ENCODE measurements at regions not wholly inside any gene's neighbourhood (a gene's known extent, or its start where the extent isn't known, plus 50 kb on each side); places are given as distances from the start of the nearest gene placed in this dataset.

DNA sequence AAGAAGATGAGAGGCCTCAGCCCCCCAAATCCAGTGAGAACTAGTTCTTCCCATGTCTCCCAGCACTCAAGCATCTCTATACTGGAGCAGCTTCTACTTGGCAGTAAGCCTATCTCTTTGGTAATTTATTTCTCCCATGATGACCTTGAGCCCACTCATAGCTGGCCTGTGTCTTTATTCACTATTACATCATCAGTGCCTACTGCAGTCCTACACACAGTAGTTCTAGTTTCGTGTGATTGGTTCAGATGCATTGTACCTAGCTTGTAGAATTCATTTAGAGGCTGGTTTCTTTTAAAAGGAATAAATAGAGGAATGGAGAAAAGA is 255.6 kb upstream of the ZFP64 start:
- no peak for DNase-seq (ENCODE audit: low read depth)
- no peak overlapping the region for H3K4me3 ChIP-seq (ENCODE audit: low read length)
- TF ChIP-seq, protein P1, sequence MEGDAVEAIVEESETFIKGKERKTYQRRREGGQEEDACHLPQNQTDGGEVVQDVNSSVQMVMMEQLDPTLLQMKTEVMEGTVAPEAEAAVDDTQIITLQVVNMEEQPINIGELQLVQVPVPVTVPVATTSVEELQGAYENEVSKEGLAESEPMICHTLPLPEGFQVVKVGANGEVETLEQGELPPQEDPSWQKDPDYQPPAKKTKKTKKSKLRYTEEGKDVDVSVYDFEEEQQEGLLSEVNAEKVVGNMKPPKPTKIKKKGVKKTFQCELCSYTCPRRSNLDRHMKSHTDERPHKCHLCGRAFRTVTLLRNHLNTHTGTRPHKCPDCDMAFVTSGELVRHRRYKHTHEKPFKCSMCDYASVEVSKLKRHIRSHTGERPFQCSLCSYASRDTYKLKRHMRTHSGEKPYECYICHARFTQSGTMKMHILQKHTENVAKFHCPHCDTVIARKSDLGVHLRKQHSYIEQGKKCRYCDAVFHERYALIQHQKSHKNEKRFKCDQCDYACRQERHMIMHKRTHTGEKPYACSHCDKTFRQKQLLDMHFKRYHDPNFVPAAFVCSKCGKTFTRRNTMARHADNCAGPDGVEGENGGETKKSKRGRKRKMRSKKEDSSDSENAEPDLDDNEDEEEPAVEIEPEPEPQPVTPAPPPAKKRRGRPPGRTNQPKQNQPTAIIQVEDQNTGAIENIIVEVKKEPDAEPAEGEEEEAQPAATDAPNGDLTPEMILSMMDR (conservative IDR thresholded peaks at IDR 0.05; ENCODE audit: low read length), result no peak

DNA sequence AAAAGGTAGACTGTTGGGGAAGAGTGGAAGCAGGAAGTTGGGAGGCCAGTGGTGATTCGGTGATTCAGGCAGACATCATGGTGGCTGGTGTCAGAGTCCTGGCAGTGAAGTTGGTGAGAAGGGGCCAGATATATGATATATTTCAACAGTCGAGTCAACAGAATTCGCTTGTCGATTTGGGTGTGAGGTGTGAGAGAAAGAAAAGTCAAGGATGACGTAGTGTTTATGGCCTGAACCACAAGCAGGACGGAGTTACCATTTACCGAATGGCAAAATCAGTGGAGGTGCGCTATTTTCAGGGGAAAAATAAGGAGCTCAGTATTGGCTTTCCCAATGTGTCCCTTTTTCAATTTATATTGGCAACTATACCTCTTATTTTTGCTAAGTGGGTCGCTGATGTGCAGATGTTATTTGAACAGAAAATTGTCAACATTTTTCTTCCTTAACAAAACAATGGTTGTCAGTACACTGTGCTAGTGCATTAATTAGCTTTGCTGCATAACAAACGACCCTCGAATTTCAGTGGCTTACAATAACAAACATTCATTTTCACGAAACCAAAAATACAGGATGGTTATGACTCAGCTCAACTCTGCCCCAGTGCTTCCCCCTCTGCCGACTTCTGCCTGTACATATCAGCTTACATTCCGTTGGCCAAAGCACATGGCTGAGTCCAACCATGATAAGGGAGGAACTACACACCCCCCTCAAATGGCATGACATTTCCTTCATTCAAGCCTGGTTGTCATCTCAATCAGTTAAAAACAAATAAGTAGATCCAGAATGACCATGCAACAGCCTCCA is 255.0 kb upstream of the ZFP64 start:
- no peak for DNase-seq (ENCODE audit: low read depth)
- no peak overlapping the region for H3K4me3 ChIP-seq (ENCODE audit: low read length)
- TF ChIP-seq, protein P1 (conservative IDR thresholded peaks at IDR 0.05; ENCODE audit: low read length), result no peak

DNA sequence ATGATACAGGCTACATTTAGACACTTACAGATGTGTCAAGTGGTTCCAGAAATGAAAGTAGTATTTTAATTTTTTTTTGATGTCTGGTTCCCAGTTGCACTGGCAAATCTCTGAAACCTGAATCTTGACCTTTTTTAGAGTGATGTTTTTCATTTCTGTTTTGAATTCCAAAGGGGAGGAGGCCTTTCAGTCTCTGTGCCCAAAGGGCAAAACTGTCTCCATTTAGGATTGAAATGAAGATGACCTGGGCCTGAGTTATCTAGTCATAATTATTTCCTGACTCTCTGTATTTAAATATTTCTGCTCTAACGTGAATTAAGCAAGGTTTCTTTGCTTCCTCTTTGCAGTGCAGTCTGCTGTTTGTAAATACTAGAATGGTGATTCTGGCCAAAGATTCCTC is 252.9 kb upstream of the ZFP64 start:
- no peak overlapping the region for H3K4me3 ChIP-seq (ENCODE audit: low read length)
- TF ChIP-seq, protein P1 (conservative IDR thresholded peaks at IDR 0.05; ENCODE audit: low read length), result no peak
- no peak for DNase-seq (ENCODE audit: low read depth)

DNA sequence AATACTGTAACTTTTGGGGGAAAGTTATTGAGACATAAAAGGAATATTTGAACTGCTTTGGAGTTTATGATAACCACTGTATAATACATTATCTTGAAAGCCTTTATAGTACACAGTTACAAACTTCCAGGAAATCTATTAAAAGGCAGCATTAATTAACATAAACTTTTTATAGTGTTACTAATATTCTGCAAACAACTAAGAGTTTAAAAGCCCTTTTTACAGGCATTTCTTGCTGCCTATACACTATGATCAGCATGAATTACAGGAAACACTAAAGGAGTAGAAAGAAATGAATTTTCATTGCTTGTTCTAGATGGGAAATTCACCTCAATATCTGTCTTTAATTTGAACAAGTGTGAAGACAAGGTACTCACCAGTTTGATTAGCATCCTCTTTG is 252.3 kb upstream of the ZFP64 start:
- H3K4me3 ChIP-seq (ENCODE audit: low read length), result no peak overlapping the region
- TF ChIP-seq, protein P1 (conservative IDR thresholded peaks at IDR 0.05; ENCODE audit: low read length), result no peak

DNA sequence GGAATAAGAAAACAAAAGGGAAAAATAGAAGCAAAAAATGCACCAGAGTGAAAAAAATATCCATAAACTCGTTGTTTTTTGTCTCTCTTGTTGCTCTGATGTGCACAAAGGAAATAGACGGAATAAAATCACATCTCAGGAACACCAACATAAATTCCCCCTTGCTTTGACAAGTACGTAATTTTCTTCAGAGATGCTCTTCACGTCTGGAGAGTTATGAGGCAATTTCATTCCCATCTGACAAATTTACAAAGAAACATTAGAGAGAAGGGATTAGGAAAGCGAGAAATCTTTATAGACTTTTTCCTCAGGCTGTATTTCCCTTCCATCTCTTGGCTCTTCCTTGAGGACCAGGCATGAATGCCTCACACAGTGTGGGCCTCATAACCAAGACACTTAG is 250.1 kb upstream of the ZFP64 start:
- H3K4me3 ChIP-seq (ENCODE audit: low read length), result no peak overlapping the region
- no peak for DNase-seq (ENCODE audit: low read depth)
- TF ChIP-seq, protein P1 (conservative IDR thresholded peaks at IDR 0.05; ENCODE audit: low read length), result no peak

More for the DNA sequence above, 252.3 kb upstream of the ZFP64 start:
- DNase-seq (ENCODE audit: low read depth), result no peak

DNA sequence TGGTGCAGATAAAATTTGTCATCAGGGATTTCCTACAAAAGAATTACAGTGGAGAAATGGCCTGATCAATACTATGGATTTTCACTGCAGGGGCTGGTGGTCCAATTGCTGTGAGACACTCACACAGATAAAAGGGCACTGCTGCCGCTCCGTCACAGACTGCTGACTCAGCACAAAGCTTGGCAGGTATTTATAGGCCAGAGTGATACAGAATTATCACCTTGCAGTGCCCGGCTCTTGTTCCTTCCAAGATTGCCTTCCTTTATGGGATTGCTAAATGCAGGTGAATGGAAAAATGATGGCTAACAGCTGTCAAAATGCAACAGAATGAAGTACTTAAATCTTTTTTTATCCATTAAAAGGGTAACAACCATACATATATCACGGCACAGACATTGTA is 247.8 kb upstream of the ZFP64 start:
- TF ChIP-seq, protein P1 (conservative IDR thresholded peaks at IDR 0.05; ENCODE audit: low read length), result no peak
- H3K4me3 ChIP-seq (ENCODE audit: low read length), result no peak overlapping the region
- DNase-seq (ENCODE audit: low read depth), result no peak

DNA sequence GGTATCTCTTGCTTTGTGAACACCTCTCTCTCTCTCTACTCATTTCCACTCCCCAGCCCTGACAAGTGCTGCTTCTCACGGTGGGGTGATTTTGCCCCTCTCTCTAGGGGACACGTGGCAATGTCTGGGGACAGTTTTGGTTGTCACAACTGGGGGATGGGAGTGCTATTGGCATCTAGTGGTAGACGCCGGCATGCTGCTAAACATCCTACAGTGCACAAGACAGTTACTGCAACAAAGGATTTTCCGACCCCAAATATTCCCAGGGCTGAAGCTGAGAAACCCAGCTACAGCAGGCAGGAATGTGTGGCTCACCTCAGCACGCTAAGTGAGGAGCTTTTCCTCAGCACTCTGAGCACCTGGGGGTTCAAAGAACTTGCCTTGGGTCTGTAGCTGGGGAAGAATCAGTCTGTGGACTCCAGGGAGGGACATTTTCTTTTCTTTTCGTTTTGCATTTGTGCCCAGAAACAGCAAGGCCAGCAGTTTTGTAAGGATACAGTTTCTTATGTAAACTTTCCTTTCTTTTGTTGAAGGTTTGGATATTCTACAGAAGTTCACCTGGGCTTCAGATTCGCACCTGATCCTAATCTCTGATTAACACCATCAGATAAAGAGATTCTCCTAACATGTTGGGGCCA is 246.9 kb upstream of the ZFP64 start:
- DNase-seq (ENCODE audit: low read depth), result no peak
- TF ChIP-seq, protein P1 (conservative IDR thresholded peaks at IDR 0.05; ENCODE audit: low read length), result no peak

More for the DNA sequence above, 246.9 kb upstream of the ZFP64 start:
- no peak overlapping the region for H3K4me3 ChIP-seq (ENCODE audit: low read length)

Data from AG10803 (cell line).